ENCODE measurements at regions not wholly inside any gene's neighbourhood (a gene's known extent, or its start where the extent isn't known, plus 50 kb on each side); places are given as distances from the start of the nearest gene placed in this dataset.
"Not testable (repeated sequence)": the region's sequence is repeated elsewhere in the genome, so short reads cannot be mapped to it uniquely, and the experiment has no call there.

DNA sequence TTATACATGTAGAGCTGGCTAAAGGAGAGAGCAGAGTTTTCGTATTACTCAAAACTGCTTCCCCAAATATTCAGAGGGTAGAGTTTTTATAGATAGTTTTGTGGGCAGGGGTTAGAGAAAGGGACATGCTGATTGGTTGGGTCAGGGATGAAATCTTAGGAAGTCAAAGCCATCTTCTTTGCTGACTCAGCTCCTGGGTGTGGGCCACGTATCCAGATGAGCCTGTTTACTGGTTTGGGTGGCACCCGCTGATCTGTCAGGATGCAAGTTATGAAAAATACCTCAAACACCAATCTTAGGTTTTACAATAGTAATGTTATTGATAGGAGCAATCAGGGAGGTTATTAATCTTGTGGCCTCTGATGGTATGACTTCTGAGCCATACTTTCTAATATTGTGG, 164.0 kb upstream of the NPAP1 start:
- H3K9me3 Mint-ChIP-seq, result peaks cover 65% of the 10 kb centered on the region
- H3K27me3 Mint-ChIP-seq (ENCODE audit: low read depth); H3K4me1 Mint-ChIP-seq; H3K4me3 Mint-ChIP-seq; ATAC-seq; H3K27ac Mint-ChIP-seq; POLR2A ChIA-PET; CTCF ChIA-PET; DNase-seq (ENCODE audit: low spot score): not testable (repeated sequence)
- H3K36me3 Mint-ChIP-seq, result peaks cover 72% of the 10 kb centered on the region

GRCh38 chr15:24518772-24519171, 156.8 kb upstream of the NPAP1 start:
- DNase-seq (ENCODE audit: low spot score); H3K4me1 Mint-ChIP-seq; H3K27ac Mint-ChIP-seq; POLR2A ChIA-PET; CTCF ChIA-PET; H3K4me3 Mint-ChIP-seq; H3K27me3 Mint-ChIP-seq (ENCODE audit: low read depth); ATAC-seq: not testable (repeated sequence)
- peaks cover 50% of the 10 kb centered on the region for H3K36me3 Mint-ChIP-seq
- peaks cover 41% of the 10 kb centered on the region for H3K9me3 Mint-ChIP-seq

- H3K4me3 Mint-ChIP-seq; CTCF ChIA-PET; H3K4me1 Mint-ChIP-seq; ATAC-seq; POLR2A ChIA-PET; DNase-seq (ENCODE audit: low spot score); H3K27me3 Mint-ChIP-seq (ENCODE audit: low read depth); H3K27ac Mint-ChIP-seq: not testable (repeated sequence)
- Mint-ChIP-seq H3K36me3 (peaks cover 34% of the 10 kb centered on the region), H3K9me3 (peaks cover 36% of the 10 kb centered on the region)
These were observed 144.3 kb upstream of the NPAP1 start for GRCh38 chr15:24531235-24531634.

DNA sequence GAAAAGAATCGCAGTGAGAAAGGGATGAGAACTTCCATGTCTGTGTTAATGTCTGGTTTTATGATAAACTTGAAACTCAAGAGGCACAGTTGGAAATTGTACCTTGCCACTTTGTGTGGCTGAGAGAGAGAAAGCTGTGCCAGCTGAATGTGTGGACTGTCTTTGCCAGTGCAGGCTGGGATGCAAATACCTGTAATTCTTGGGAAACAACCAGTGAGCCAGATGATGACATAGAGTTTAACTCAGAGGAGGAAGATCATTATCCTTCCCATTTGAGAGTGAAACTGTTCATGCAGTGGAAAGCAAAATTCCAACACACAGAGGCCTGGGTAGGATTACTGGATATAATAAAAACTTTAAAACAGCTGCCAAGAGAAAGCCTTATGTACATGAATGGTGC, 141.5 kb upstream of the NPAP1 start:
- peaks cover 25% of the 10 kb centered on the region for H3K36me3 Mint-ChIP-seq
- POLR2A ChIA-PET; H3K27ac Mint-ChIP-seq; H3K4me3 Mint-ChIP-seq; H3K4me1 Mint-ChIP-seq; CTCF ChIA-PET; ATAC-seq; DNase-seq (ENCODE audit: low spot score); H3K27me3 Mint-ChIP-seq (ENCODE audit: low read depth): not testable (repeated sequence)
- H3K9me3 Mint-ChIP-seq, result peaks cover 48% of the 10 kb centered on the region

GRCh38 chr15:24557281-24557680, 118.3 kb upstream of the NPAP1 start:
- H3K4me1 Mint-ChIP-seq; CTCF ChIA-PET; ATAC-seq; DNase-seq (ENCODE audit: low spot score); H3K27ac Mint-ChIP-seq; H3K27me3 Mint-ChIP-seq (ENCODE audit: low read depth); POLR2A ChIA-PET; H3K4me3 Mint-ChIP-seq: not testable (repeated sequence)
- peaks cover 22% of the 10 kb centered on the region for H3K36me3 Mint-ChIP-seq
- peaks cover 58% of the 10 kb centered on the region for H3K9me3 Mint-ChIP-seq

- DNase-seq (ENCODE audit: low spot score), result no peak
- Mint-ChIP-seq H3K36me3 (peaks cover 45% of the 10 kb centered on the region), H3K9me3 (peaks cover 68% of the 10 kb centered on the region), H3K4me1 (no peaks in the 10 kb centered on the region), H3K27me3 (ENCODE audit: low read depth) (no peaks in the 10 kb centered on the region), H3K4me3 (no peak overlapping the region), H3K27ac (no peak overlapping the region)
- ChIA-PET POLR2A (no interaction called here), CTCF (no interaction called here)
- ATAC-seq, result no peak
- TF ChIP-seq, protein P1, sequence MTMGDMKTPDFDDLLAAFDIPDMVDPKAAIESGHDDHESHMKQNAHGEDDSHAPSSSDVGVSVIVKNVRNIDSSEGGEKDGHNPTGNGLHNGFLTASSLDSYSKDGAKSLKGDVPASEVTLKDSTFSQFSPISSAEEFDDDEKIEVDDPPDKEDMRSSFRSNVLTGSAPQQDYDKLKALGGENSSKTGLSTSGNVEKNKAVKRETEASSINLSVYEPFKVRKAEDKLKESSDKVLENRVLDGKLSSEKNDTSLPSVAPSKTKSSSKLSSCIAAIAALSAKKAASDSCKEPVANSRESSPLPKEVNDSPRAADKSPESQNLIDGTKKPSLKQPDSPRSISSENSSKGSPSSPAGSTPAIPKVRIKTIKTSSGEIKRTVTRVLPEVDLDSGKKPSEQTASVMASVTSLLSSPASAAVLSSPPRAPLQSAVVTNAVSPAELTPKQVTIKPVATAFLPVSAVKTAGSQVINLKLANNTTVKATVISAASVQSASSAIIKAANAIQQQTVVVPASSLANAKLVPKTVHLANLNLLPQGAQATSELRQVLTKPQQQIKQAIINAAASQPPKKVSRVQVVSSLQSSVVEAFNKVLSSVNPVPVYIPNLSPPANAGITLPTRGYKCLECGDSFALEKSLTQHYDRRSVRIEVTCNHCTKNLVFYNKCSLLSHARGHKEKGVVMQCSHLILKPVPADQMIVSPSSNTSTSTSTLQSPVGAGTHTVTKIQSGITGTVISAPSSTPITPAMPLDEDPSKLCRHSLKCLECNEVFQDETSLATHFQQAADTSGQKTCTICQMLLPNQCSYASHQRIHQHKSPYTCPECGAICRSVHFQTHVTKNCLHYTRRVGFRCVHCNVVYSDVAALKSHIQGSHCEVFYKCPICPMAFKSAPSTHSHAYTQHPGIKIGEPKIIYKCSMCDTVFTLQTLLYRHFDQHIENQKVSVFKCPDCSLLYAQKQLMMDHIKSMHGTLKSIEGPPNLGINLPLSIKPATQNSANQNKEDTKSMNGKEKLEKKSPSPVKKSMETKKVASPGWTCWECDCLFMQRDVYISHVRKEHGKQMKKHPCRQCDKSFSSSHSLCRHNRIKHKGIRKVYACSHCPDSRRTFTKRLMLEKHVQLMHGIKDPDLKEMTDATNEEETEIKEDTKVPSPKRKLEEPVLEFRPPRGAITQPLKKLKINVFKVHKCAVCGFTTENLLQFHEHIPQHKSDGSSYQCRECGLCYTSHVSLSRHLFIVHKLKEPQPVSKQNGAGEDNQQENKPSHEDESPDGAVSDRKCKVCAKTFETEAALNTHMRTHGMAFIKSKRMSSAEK (CRISPR knock-in tag; IDR thresholded peaks at IDR 0.05; ENCODE audit: borderline replicate concordance), result no peak
- TF ChIP-seq IRF1 (CRISPR knock-in tag; IDR thresholded peaks at IDR 0.05) (no peak), ZSCAN18 (CRISPR knock-in tag; IDR thresholded peaks at IDR 0.05) (no peak), NR1H2 (CRISPR knock-in tag; IDR thresholded peaks at IDR 0.05) (no peak), ZNF396 (CRISPR knock-in tag; IDR thresholded peaks at IDR 0.05; ENCODE audit: borderline replicate concordance) (no peak), ZBTB21 (CRISPR knock-in tag; IDR thresholded peaks at IDR 0.05; ENCODE audit: borderline replicate concordance) (no peak), USF1 (CRISPR knock-in tag; IDR thresholded peaks at IDR 0.05) (no peak), RELA (CRISPR knock-in tag; IDR thresholded peaks at IDR 0.05; ENCODE audit: borderline replicate concordance) (no peak), NFATC4 (CRISPR knock-in tag; IDR thresholded peaks at IDR 0.05) (no peak)
- TF ChIP-seq, protein P2, sequence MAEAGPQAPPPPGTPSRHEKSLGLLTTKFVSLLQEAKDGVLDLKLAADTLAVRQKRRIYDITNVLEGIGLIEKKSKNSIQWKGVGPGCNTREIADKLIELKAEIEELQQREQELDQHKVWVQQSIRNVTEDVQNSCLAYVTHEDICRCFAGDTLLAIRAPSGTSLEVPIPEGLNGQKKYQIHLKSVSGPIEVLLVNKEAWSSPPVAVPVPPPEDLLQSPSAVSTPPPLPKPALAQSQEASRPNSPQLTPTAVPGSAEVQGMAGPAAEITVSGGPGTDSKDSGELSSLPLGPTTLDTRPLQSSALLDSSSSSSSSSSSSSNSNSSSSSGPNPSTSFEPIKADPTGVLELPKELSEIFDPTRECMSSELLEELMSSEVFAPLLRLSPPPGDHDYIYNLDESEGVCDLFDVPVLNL (CRISPR knock-in tag; IDR thresholded peaks at IDR 0.05; ENCODE audit: borderline replicate concordance, low read depth), result no peak
- TF ChIP-seq, protein P3, sequence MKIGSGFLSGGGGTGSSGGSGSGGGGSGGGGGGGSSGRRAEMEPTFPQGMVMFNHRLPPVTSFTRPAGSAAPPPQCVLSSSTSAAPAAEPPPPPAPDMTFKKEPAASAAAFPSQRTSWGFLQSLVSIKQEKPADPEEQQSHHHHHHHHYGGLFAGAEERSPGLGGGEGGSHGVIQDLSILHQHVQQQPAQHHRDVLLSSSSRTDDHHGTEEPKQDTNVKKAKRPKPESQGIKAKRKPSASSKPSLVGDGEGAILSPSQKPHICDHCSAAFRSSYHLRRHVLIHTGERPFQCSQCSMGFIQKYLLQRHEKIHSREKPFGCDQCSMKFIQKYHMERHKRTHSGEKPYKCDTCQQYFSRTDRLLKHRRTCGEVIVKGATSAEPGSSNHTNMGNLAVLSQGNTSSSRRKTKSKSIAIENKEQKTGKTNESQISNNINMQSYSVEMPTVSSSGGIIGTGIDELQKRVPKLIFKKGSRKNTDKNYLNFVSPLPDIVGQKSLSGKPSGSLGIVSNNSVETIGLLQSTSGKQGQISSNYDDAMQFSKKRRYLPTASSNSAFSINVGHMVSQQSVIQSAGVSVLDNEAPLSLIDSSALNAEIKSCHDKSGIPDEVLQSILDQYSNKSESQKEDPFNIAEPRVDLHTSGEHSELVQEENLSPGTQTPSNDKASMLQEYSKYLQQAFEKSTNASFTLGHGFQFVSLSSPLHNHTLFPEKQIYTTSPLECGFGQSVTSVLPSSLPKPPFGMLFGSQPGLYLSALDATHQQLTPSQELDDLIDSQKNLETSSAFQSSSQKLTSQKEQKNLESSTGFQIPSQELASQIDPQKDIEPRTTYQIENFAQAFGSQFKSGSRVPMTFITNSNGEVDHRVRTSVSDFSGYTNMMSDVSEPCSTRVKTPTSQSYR (CRISPR knock-in tag; IDR thresholded peaks at IDR 0.05), result no peak
These were observed 67.9 kb upstream of the NPAP1 start for GRCh38 chr15:24607636-24608035.
